Activated CD4-positive, alpha-beta memory T cell treated with anti-CD3 and anti-CD28 coated beads for 36 hours (primary cell): ENCODE measurements at regions not wholly inside any gene's neighbourhood (a gene's known extent, or its start where the extent isn't known, plus 50 kb on each side); places are given as distances from the start of the nearest gene placed in this dataset.

Experiments used
- CTCF ChIA-PET: fragments of 350-600 bp; sonication (Branson Sonifier 250); formaldehyde crosslinking; loops from one replicate; lab custom pipeline; 2021; ENCODE audit warnings: antibody characterized with exemption, inconsistent platforms; lab: Charles Lee
- POLR2A ChIA-PET: fragments of 350-600 bp; sonication (Branson Sonifier 250); formaldehyde crosslinking; loops from one replicate; lab custom pipeline; 2021; ENCODE audit warnings: antibody characterized with exemption; lab: Charles Lee
- DNase-seq: peaks from one replicate; pipeline ENCODE4 v3.0.0-alpha.2; 2020
- H3K27ac Mint-ChIP-seq: one replicate; pipeline ENCODE4 v1.8.0; 2021; ENCODE audit warnings: mixed read lengths
- H3K27me3 Mint-ChIP-seq: one replicate; pipeline ENCODE4 v1.8.0; 2021; ENCODE audit warnings: mixed read lengths
- H3K36me3 Mint-ChIP-seq: one replicate; pipeline ENCODE4 v1.8.0; 2021; ENCODE audit warnings: mixed read lengths
- H3K4me1 Mint-ChIP-seq: one replicate; pipeline ENCODE4 v1.8.0; 2021; ENCODE audit warnings: low read depth, mixed read lengths
- H3K4me3 Mint-ChIP-seq: one replicate; pipeline ENCODE4 v1.8.0; 2021; ENCODE audit warnings: mild to moderate bottlenecking, mixed read lengths
- H3K9me3 Mint-ChIP-seq: one replicate; pipeline ENCODE4 v1.8.0; 2021; ENCODE audit warnings: mixed read lengths
- intact Hi-C: fragments of 100-400 bp; cut with micrococcal nuclease; formaldehyde crosslinking; loops from one replicate; pipeline ENCODE4 v1.15.1; 2023

DNA sequence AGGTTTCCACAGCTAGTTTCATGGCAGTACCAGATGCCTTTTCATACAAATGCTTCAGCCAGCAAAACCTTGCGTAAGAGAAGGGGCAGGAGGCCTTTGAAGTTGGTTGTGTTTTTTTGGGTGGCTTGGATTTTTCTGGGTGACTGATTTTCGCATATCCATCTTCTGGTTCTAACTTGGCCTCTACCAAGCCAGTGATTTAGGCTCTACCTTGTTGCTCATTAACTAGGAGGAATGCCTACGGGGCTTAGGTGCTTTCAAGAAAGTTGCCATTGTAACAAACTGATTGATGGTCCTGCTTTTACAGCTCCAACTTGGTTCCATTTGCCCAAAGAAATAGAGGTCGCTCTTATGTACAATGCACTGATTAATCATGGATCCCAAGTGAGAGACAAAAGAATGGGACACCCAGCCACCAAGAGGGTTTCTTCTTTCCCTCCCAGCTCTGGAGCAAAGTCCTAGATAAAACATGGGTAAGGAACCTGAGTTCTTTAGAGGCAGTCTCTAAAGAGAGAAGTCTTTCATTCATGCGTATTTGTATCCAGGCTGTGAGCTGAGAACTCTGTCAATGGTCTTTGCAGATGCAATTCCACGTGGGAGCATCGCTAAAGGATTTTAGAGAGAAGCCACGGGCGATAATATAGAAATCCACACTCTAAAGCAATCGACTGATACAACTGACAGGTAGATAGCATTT lies 92.1 kb upstream of the FGFR2 start:
- H3K9me3 Mint-ChIP-seq, result no peaks in the 10 kb centered on the region
- intact Hi-C loops, result no loop called here
- no peaks in the 10 kb centered on the region for H3K4me1 Mint-ChIP-seq
- ChIA-PET POLR2A (no interaction called here), CTCF (no interaction called here)
- DNase-seq, result no peak
- no peaks in the 10 kb centered on the region for H3K36me3 Mint-ChIP-seq
- H3K27ac Mint-ChIP-seq, result no peak overlapping the region
- peaks cover 3% of the 10 kb centered on the region for H3K27me3 Mint-ChIP-seq
- H3K4me3 Mint-ChIP-seq, result no peak overlapping the region

DNA sequence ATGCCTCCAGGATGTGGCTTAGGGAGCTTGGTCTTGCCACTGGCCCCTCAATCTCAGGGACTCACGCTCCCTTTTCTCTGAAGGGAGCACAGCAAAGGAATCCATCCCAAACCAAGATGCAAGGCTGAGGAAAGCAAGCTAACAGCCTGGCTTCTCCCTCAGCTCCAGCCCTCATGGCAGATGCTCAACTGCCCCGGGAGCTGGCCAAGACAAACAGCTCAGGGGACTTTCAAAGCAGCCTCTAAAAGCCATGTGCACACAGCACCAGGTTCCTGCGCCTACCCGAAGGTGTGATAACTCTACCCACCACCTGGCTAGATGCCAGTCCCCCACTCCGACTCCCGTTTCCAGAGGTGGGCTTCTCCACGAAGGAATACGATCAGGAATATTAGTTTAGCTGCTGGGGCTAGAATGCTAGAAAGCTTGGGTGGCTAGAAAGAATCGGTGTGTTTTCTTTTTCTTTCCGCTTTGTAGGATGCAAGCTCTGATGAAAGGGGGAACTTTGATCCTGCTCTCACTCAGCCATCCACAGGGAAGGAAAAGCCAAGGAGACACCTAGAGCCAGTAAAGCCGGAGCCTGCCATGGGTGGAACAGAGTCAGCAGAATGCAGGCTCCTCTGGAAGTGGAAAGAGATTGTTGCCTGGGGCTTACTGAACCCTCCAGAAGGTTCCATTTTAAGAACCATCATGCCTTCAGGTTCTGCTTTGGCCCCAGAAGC lies 89.0 kb upstream of the FGFR2 start:
- no peak overlapping the region for H3K4me3 Mint-ChIP-seq
- CTCF ChIA-PET, result no interaction called here
- intact Hi-C loops, result no loop called here
- H3K27ac Mint-ChIP-seq, result no peak overlapping the region
- H3K4me1 Mint-ChIP-seq, result no peaks in the 10 kb centered on the region
- DNase-seq, result no peak
- H3K9me3 Mint-ChIP-seq, result no peaks in the 10 kb centered on the region
- POLR2A ChIA-PET, result no interaction called here
- H3K36me3 Mint-ChIP-seq, result no peaks in the 10 kb centered on the region
- peaks cover 4% of the 10 kb centered on the region for H3K27me3 Mint-ChIP-seq

DNA sequence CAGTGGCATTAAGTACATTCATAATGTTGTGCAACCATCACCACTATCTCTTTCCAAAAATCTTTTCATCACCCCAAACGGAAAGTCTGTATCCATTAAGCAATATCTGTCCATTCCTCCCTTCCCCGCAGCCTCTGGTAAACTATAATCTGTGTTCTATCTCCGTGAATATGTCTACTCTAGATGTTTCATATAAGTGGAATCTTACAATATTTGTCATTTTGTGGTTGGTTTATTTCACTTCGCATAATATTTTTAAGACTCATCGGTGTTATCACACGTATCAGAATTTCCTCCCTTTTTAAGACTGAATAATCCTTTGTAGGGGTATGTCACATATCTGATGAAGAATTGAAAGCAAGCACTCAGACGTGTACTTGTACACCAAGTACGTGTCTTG lies 86.0 kb upstream of the FGFR2 start:
- H3K27me3 Mint-ChIP-seq, result peaks cover 4% of the 10 kb centered on the region
- no peak for DNase-seq
- no peak overlapping the region for H3K4me3 Mint-ChIP-seq
- H3K4me1 Mint-ChIP-seq, result no peaks in the 10 kb centered on the region
- H3K27ac Mint-ChIP-seq, result no peak overlapping the region
- intact Hi-C loops, result no loop called here
- H3K36me3 Mint-ChIP-seq, result no peaks in the 10 kb centered on the region
- POLR2A ChIA-PET, result no interaction called here
- no peaks in the 10 kb centered on the region for H3K9me3 Mint-ChIP-seq
- CTCF ChIA-PET, result no interaction called here

DNA sequence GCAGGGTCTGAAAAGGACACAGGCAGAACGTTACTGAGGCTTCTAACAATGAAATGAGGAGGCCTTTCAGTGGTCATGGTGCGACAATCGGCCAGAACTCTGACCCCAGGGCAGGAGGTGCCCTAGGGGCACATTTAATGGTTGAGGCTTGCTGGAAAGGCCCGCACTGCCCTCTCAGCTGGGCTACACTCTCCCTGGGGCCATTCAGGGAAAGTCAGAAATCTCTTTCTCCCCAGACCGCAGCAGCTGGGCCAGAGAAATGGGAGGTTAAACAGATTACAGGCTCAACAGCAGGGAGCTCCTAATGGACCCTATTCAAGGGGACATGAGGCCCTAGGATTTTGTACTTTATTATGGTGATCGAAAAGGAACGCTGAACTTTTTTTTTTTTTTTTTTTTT lies 85.6 kb upstream of the FGFR2 start:
- intact Hi-C loops, result no loop called here

DNA sequence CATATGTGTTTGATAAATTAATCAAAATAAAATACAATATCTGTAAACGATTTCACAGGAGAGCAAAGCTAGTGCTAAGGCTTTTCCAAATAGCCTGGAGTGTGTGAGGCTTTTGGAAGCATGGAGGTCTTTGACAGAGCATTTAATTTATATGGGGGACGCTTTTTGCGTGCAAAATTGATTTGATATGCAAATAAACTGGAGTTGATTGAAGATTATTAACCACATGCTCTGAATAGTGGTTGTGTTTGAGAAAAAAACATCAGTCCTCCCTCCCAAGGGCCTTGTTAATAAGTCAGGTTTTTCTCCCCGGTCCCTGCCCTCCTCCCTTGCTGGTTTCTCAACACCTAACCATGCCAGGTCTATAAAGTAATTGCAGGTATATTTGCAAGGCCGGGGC lies 85.1 kb upstream of the FGFR2 start:
- POLR2A ChIA-PET, result no interaction called here
- H3K27ac Mint-ChIP-seq, result no peak overlapping the region
- no peaks in the 10 kb centered on the region for H3K36me3 Mint-ChIP-seq
- H3K9me3 Mint-ChIP-seq, result no peaks in the 10 kb centered on the region
- CTCF ChIA-PET, result no interaction called here
- H3K27me3 Mint-ChIP-seq, result peaks cover 5% of the 10 kb centered on the region
- no peak overlapping the region for H3K4me3 Mint-ChIP-seq
- no peaks in the 10 kb centered on the region for H3K4me1 Mint-ChIP-seq
- intact Hi-C loops, result no loop called here
- DNase-seq, result no peak

More for the DNA sequence above, 85.6 kb upstream of the FGFR2 start:
- Mint-ChIP-seq H3K27ac (no peak overlapping the region), H3K9me3 (no peaks in the 10 kb centered on the region), H3K4me3 (no peak overlapping the region), H3K4me1 (no peaks in the 10 kb centered on the region), H3K36me3 (no peaks in the 10 kb centered on the region), H3K27me3 (peaks cover 4% of the 10 kb centered on the region)
- ChIA-PET POLR2A (no interaction called here), CTCF (no interaction called here)
- no peak for DNase-seq

DNA sequence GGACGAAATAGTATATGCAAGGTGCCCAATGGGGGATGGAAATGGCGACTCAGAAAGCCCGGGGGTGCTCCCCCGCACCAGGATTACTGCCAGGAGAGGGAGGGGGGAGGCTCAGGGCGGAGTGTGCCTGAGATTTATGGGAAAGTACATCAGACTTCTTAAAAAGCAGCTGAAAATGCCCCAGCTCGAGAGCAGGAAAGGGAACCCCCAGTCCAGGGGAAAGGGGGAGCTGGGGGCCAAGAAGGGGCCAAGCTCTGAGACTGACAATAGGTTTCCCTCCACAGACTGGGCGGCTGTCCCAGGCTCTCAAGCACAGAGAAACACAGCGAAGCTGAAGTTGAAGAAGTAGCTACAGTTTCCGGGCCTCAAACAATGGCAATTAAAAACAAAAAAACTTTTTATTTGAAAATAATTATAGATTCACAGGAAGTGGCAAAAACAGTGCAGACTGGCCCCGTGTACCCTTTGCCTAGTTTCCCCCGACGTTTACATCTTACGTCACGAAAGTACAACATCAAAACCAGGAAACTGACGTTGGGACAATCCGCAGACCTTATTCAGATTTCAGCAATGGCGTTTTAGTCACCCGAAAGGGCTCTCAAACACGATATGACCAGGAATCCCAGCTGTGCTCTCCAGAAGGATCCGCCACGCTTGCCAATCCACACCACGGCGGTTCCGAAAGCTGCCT lies 83.9 kb upstream of the FGFR2 start:
- intact Hi-C loops, result no loop called here
- Mint-ChIP-seq H3K36me3 (no peaks in the 10 kb centered on the region), H3K4me1 (no peaks in the 10 kb centered on the region), H3K9me3 (peaks cover 2% of the 10 kb centered on the region), H3K4me3 (no peak overlapping the region), H3K27me3 (peaks cover 6% of the 10 kb centered on the region), H3K27ac (no peak overlapping the region)
- DNase-seq, result no peak
- ChIA-PET POLR2A (no interaction called here), CTCF (no interaction called here)

DNA sequence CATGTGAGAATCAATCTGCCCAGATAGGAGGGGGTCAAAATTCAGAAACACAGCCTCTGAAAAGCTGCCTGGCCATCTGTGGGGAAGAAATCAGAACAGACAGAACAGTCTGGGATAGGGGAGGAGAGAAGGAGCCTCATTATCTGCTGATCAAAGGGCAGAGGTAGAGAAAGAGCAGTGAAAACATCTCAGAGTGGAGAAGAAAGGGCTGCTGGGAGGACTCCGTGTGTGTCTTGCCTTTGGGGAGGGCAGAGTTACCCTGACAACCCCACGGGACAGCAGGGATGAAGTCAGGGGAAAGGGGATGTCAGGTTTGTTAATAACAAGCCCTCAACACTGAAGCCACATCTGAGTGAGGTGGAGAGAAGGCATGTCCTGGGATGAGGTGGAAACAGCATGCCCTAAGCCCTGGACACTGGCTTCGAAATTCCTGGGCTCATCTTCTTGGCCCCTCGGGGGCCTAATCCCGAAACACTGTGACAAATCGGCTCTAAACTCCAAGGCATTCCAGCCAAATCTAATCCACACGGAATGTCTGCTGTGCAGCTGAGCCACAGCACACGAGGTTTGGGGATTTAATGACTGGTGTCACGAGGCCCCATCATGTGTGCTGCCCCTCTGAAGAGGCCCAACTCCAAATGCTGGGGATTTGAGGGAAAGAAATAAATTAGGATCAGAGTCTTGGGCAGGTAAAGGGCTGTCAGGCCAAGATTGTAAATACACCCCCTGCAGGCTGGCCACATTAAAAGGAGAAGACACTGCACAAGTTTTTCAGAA lies 82.8 kb upstream of the FGFR2 start:
- Mint-ChIP-seq H3K4me3 (no peak overlapping the region), H3K9me3 (peaks cover 2% of the 10 kb centered on the region), H3K36me3 (no peaks in the 10 kb centered on the region), H3K27ac (no peak overlapping the region), H3K27me3 (peaks cover 6% of the 10 kb centered on the region), H3K4me1 (no peaks in the 10 kb centered on the region)
- ChIA-PET CTCF (no interaction called here), POLR2A (no interaction called here)
- DNase-seq, result no peak
- intact Hi-C loops, result no loop called here

DNA sequence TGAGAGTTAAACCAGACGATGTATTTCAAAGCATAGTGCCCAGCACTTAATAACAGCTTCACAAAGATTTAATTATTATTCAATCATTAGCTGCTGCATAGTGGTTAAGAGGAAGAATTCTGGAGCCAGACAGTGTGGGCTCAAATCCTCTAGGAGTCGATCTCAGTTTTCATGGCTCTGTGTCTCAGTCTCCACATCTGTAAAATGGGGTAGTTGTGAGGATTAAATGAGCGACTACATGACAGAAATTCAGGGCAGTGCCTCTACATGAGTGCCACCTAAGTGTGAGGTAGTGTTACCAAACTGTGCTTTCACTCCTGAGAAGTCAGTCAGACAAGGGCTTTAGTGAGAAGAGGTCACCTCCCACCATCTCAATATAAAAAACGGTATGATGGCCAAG lies 81.7 kb upstream of the FGFR2 start:
- ChIA-PET POLR2A (no interaction called here), CTCF (no interaction called here)
- Mint-ChIP-seq H3K9me3 (peaks cover 2% of the 10 kb centered on the region), H3K27me3 (peaks cover 3% of the 10 kb centered on the region), H3K27ac (no peak overlapping the region), H3K4me3 (no peak overlapping the region), H3K4me1 (no peaks in the 10 kb centered on the region), H3K36me3 (no peaks in the 10 kb centered on the region)
- no peak for DNase-seq
- intact Hi-C loops, result no loop called here

DNA sequence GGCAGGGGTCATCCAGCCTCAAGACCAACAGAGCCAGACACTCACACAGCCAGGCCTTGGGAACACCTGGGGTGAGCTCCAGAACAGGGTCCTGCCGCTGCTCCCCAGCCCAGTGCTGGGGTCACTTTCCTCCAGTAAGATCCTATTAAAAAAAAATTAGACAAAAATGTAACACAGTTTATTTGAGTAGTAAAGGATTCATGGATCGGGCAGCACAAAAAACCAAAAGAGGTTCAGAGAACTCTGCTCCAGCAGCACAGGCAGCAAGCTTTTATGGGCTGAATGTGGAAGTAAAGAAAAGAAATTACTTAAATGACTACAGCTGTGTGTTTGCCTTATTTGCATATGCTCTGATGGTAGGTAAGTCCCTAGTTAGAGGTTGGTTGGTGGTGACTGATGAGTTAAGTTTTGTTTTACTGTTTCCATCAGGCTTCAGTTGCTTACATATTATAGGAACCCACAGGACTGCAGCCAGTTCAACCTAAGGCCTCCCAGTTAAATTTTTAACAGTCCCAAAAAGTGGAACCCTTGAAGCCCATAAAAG lies 80.5 kb upstream of the FGFR2 start:
- ChIA-PET CTCF (interaction anchor here (0.7 kb wide), 1 partner anchor 18 kb away, joined by 3 read pairs; no protein-coding TSS in a partner anchor), POLR2A (no interaction called here)
- no peaks in the 10 kb centered on the region for H3K36me3 Mint-ChIP-seq
- no peak overlapping the region for H3K4me3 Mint-ChIP-seq
- H3K27ac Mint-ChIP-seq, result no peak overlapping the region
- DNase-seq, result no peak
- intact Hi-C loops, result no loop called here
- no peaks in the 10 kb centered on the region for H3K4me1 Mint-ChIP-seq
- peaks cover 2% of the 10 kb centered on the region for H3K9me3 Mint-ChIP-seq
- peaks cover 5% of the 10 kb centered on the region for H3K27me3 Mint-ChIP-seq

DNA sequence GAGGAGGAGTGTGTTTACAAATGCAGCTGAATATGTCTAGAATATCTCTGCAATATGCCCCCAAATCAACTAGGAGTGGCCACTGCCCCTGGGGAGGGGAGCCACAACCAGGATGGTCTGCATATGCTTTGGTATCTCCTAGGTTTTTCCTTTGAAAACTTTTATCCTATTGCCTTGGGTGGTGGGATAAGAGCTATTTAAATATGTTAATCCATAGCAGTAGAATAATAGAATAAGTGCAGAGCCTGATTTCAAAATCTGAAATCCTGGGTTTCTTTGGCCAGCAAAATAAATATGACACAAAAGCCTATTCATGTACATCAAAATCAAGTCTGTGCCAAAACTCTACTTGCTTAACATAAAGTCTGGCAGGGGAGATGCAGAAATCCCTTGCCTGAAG lies 79.6 kb upstream of the FGFR2 start:
- ChIA-PET CTCF (no interaction called here), POLR2A (no interaction called here)
- Mint-ChIP-seq H3K27ac (no peak overlapping the region), H3K27me3 (peaks cover 5% of the 10 kb centered on the region), H3K9me3 (peaks cover 2% of the 10 kb centered on the region), H3K4me3 (no peak overlapping the region), H3K36me3 (no peaks in the 10 kb centered on the region), H3K4me1 (no peaks in the 10 kb centered on the region)
- DNase-seq, result no peak
- intact Hi-C loops, result no loop called here

DNA sequence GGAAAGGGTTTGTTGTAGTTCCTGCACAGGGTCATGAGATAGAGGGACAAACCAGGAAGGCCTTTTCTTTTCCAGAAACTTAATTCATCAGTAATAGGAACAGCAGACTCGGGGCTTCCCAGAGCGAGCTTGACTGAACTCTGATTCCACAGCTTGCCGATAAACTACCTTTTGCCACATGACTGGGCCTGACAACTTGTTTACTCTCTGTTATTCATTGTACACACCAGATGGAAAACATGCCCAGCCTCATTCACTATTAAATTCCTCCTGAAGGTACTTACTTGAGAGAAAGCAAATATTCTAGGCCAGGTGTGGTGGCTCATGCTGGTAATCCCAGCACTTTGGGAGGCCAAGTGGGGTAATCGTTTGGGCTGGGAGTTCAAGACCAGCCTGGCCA lies 77.1 kb upstream of the FGFR2 start:
- peaks cover 2% of the 10 kb centered on the region for H3K9me3 Mint-ChIP-seq
- peaks cover 8% of the 10 kb centered on the region for H3K27me3 Mint-ChIP-seq
- no peaks in the 10 kb centered on the region for H3K4me1 Mint-ChIP-seq
- no peak overlapping the region for H3K27ac Mint-ChIP-seq
- H3K36me3 Mint-ChIP-seq, result no peaks in the 10 kb centered on the region
- CTCF ChIA-PET, result no interaction called here
- H3K4me3 Mint-ChIP-seq, result no peak overlapping the region
- DNase-seq, result no peak
- POLR2A ChIA-PET, result no interaction called here
- intact Hi-C loops, result no loop called here

DNA sequence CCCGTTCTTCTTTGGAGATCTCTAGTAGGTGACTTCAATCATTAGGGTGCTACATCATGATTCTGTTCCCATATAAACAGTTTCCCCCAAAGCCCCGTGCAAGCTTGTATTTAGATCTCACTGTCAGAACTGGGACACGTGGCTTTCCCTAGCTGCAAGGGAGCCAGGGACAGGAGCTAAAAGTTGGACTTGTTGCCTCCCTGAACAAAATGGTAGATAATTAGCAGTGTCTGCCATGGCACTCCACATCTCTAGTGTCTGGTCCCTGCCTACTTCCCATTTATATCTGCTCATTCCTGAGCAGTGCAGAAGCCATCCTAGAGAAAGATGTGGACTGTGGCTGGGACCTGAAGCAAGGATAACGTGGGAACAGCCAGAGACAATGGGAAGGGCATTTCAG lies 76.6 kb upstream of the FGFR2 start:
- no peak for DNase-seq
- intact Hi-C loops, result no loop called here
- ChIA-PET POLR2A (no interaction called here), CTCF (no interaction called here)
- Mint-ChIP-seq H3K4me3 (no peak overlapping the region), H3K36me3 (no peaks in the 10 kb centered on the region), H3K27me3 (peaks cover 8% of the 10 kb centered on the region), H3K9me3 (peaks cover 2% of the 10 kb centered on the region), H3K4me1 (no peaks in the 10 kb centered on the region), H3K27ac (no peak overlapping the region)
